Endodermal cell (in vitro differentiated cells): ENCODE measurements at regions not wholly inside any gene's neighbourhood (a gene's known extent, or its start where the extent isn't known, plus 50 kb on each side); places are given as distances from the start of the nearest gene placed in this dataset.

Experiments
- DNase-seq: peaks from one replicate; pipeline ENCODE4 v3.0.0-alpha.2; 2017
- H3K27ac ChIP-seq: 2 replicates; pipeline ENCODE4 v1.5.1; 2013; ENCODE audit warnings: mild to moderate bottlenecking, low read depth, low read length, moderate library complexity
- H3K27me3 ChIP-seq: 2 replicates; pipeline ENCODE4 v1.6.1; 2013; ENCODE audit warnings: mild to moderate bottlenecking, low read length, moderate library complexity; ENCODE audit not compliant: insufficient read depth, control insufficient read depth, poor library complexity, severe bottlenecking
- H3K36me3 ChIP-seq: 2 replicates; pipeline ENCODE4 v1.7.0; 2013; ENCODE audit warnings: mild to moderate bottlenecking, low read length, moderate library complexity; ENCODE audit not compliant: control insufficient read depth, insufficient read depth
- H3K4me1 ChIP-seq: one replicate; pipeline ENCODE4 v1.7.0; 2013; ENCODE audit warnings: low read length; ENCODE audit not compliant: control insufficient read depth, insufficient read depth
- H3K4me3 ChIP-seq: 2 replicates; pipeline ENCODE4 v1.5.1; 2013; ENCODE audit warnings: mild to moderate bottlenecking, low read length, moderate library complexity
- H3K9ac ChIP-seq: 2 replicates; pipeline ENCODE4 v1.6.1; 2013; ENCODE audit warnings: mild to moderate bottlenecking, low read length, moderate library complexity; ENCODE audit not compliant: poor library complexity, severe bottlenecking; ENCODE audit errors: extremely low read depth
- H3K9me3 ChIP-seq: 2 replicates; pipeline ENCODE4 v1.6.1; 2013; ENCODE audit warnings: mild to moderate bottlenecking, low read length, moderate library complexity; ENCODE audit not compliant: control insufficient read depth
- H3K27ac Mint-ChIP-seq: 2 replicates; pipeline ENCODE4 v1.8.0; 2020; ENCODE audit warnings: mixed read lengths
- H3K27me3 Mint-ChIP-seq: 2 replicates; pipeline ENCODE4 v1.8.0; 2021; ENCODE audit warnings: mild to moderate bottlenecking, mixed read lengths; ENCODE audit not compliant: insufficient read depth
- H3K36me3 Mint-ChIP-seq: 2 replicates; pipeline ENCODE4 v1.8.0; 2020; ENCODE audit warnings: low read depth, mixed read lengths
- H3K4me1 Mint-ChIP-seq: 2 replicates; pipeline ENCODE4 v1.8.0; 2020; ENCODE audit warnings: mixed read lengths
- H3K4me3 Mint-ChIP-seq: 2 replicates; pipeline ENCODE4 v1.8.0; 2020; ENCODE audit warnings: mild to moderate bottlenecking, moderate library complexity, mixed read lengths
- H3K9me3 Mint-ChIP-seq: 2 replicates; pipeline ENCODE4 v1.8.0; 2020; ENCODE audit warnings: mild to moderate bottlenecking, mixed read lengths
- WGBS, 2 experiments: methylation state at CpG; one replicate each; pipeline versions ENCODE4 v1.1.5 to v1.1.7; 2013; ENCODE audit warnings: missing lambda C conversion rate in 2 of 2, mixed read lengths in 1 of 2; ENCODE audit not compliant: insufficient coverage in 1 of 2, insufficient read length in 1 of 2; 5-methylcytosine and 5-hydroxymethylcytosine counted together
- TF ChIP-seq, protein P1 (sequence below): fragments of 200-600 bp; sonication (generic); conservative IDR thresholded peaks from 2 replicates; pipeline ENCODE4 v1.5.0; 2021; ENCODE audit warnings: antibody characterized with exemption, mild to moderate bottlenecking

DNA sequence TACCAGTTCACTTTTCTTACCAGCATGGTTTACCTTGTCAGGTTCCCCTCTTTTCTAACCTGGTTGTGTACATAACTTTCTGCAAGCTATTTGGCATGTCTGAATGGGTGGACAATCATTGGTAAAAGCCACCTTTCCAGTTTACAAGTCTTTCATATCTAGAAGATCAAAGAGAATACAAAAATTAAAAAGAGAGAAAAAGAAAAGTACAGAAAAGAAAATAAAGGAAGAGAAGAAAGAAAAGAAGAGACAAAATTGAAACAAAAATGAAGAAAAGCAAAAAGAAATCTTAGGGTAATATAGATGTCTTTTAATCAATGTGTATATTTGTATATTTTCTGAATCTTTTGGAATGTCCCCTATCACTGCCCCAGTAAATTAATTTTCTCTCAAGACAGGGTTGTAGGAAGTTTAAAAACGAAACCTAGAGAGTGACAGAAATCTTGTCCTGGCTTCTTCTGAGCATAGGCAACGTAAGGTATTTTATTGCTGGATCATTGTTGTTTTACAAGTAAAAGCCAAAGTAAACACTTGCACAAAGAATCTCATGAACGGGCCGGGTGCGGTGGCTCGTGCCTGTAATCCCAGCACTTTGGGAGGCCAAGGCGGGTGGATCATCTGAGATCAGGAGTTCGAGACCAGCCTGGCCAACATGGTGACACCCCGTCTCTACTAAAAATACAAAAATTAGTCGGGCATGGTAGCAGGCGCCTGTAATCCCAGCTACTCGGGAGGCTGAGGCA, 98.7 kb upstream of the IFNE start:
- H3K9me3 ChIP-seq = no peaks in the 10 kb centered on the region
- no peaks in the 10 kb centered on the region for H3K36me3 ChIP-seq
- no peak overlapping the region for H3K27ac ChIP-seq
- Mint-ChIP-seq H3K36me3 (no peaks in the 10 kb centered on the region), H3K9me3 (no peaks in the 10 kb centered on the region), H3K4me3 (no peak overlapping the region), H3K4me1 (peaks cover 13% of the 10 kb centered on the region), H3K27ac (no peak overlapping the region), H3K27me3 (no peaks in the 10 kb centered on the region)
- H3K9ac ChIP-seq = no peak overlapping the region
- peaks cover 3% of the 10 kb centered on the region for H3K4me1 ChIP-seq
- TF ChIP-seq, protein P1, sequence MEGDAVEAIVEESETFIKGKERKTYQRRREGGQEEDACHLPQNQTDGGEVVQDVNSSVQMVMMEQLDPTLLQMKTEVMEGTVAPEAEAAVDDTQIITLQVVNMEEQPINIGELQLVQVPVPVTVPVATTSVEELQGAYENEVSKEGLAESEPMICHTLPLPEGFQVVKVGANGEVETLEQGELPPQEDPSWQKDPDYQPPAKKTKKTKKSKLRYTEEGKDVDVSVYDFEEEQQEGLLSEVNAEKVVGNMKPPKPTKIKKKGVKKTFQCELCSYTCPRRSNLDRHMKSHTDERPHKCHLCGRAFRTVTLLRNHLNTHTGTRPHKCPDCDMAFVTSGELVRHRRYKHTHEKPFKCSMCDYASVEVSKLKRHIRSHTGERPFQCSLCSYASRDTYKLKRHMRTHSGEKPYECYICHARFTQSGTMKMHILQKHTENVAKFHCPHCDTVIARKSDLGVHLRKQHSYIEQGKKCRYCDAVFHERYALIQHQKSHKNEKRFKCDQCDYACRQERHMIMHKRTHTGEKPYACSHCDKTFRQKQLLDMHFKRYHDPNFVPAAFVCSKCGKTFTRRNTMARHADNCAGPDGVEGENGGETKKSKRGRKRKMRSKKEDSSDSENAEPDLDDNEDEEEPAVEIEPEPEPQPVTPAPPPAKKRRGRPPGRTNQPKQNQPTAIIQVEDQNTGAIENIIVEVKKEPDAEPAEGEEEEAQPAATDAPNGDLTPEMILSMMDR = no peak
- no peak overlapping the region for H3K4me3 ChIP-seq
- 86 to 88% methylated on average over 5 to 12 of the region's 12 CpGs for WGBS, 2 experiments
- DNase-seq = no peak
- H3K27me3 ChIP-seq = no peaks in the 10 kb centered on the region

DNA sequence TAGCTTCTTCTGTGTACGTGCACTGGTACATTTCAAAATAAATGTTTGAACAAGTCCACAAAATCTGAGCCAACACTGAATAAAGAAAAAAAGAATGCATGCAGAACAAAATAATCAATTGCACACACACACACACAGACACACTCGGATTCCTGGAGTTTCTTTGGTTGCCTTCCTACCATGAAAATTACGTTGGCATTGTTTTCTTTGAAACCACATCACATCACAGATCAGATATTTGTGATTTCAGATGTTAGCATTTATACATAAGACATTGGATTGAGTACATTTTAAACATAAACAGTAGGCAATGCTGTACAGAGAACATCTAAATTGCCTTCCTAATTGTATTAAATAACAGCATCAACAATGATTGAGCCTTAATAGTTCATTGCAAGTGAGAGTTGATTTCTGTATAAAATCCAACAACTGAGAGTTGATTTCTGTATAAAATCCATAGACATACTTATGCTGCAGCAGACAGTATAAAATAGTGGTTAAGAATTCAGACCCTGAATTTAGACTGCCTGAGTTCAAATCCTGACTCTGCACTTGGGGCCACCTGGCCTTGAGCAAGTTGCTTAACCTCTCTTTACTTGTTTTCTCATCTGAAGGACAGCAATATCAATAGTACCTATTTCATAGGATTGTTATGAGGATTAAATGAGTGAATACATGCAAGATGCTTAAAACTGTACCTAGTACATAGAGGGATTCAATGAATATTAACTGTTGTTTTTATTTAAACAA, 101.7 kb upstream of the IFNE start:
- TF ChIP-seq, protein P1 = no peak
- Mint-ChIP-seq H3K27ac (no peak overlapping the region), H3K9me3 (no peaks in the 10 kb centered on the region), H3K27me3 (no peaks in the 10 kb centered on the region), H3K36me3 (no peaks in the 10 kb centered on the region), H3K4me3 (no peak overlapping the region), H3K4me1 (peaks cover 3% of the 10 kb centered on the region)
- 95% methylated on average over 3 of the region's 3 CpGs; no CpG with 5 or more reads in 1 of the 2 experiments for WGBS, 2 experiments
- Histone ChIP-seq H3K27ac (no peak overlapping the region), H3K27me3 (no peaks in the 10 kb centered on the region), H3K9me3 (no peaks in the 10 kb centered on the region), H3K36me3 (no peaks in the 10 kb centered on the region), H3K4me3 (no peak overlapping the region), H3K4me1 (no peaks in the 10 kb centered on the region), H3K9ac (no peak overlapping the region)
- DNase-seq = no peak

DNA sequence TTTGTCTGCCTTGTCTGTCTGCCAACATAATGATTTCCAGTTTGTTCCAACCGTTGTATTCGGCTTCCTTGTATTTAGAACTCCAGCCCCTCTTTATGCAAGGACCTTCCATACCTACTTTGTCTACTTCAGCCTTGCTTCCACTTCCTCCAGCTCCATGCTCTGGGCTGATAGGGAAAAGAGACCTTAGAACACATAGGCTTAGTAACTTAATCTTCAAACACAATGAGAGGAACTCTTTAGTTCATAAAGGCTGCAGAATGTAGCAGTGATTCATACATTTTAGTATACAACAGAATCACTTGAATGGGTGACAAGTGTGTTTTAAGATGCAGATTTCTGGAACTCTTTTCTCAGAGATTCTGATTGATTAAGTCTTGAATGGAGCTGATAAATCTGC, 102.8 kb upstream of the IFNE start:
- Histone ChIP-seq H3K36me3 (no peaks in the 10 kb centered on the region), H3K4me1 (no peaks in the 10 kb centered on the region), H3K27ac (no peak overlapping the region), H3K9ac (no peak overlapping the region), H3K27me3 (no peaks in the 10 kb centered on the region), H3K9me3 (no peaks in the 10 kb centered on the region), H3K4me3 (no peak overlapping the region)
- H3K36me3 Mint-ChIP-seq = no peaks in the 10 kb centered on the region
- no peak overlapping the region for H3K4me3 Mint-ChIP-seq
- H3K27ac Mint-ChIP-seq = no peak overlapping the region
- H3K4me1 Mint-ChIP-seq = peaks cover 6% of the 10 kb centered on the region
- WGBS, 2 experiments = 87 to 100% methylated on average over 2 of the region's 2 CpGs
- no peaks in the 10 kb centered on the region for H3K9me3 Mint-ChIP-seq
- no peak for DNase-seq
- H3K27me3 Mint-ChIP-seq = no peaks in the 10 kb centered on the region
- TF ChIP-seq, protein P1 = no peak
